ENCODE measurements at regions not wholly inside any gene's neighbourhood (a gene's known extent, or its start where the extent isn't known, plus 50 kb on each side); places are given as distances from the start of the nearest gene placed in this dataset.

GRCh38 chr2:59532808-59533207 is 1020.6 kb downstream of the BCL11A start:
- DNase-seq, result no peak

- no peak for DNase-seq
These were observed 1023.2 kb downstream of the BCL11A start for GRCh38 chr2:59530258-59530657.

GRCh38 chr2:59529726-59530125 is 1023.7 kb downstream of the BCL11A start:
- no peak for DNase-seq

GRCh38 chr2:59528525-59528924 is 1024.9 kb downstream of the BCL11A start:
- peak; percentile 28 for DNase-seq

DNA sequence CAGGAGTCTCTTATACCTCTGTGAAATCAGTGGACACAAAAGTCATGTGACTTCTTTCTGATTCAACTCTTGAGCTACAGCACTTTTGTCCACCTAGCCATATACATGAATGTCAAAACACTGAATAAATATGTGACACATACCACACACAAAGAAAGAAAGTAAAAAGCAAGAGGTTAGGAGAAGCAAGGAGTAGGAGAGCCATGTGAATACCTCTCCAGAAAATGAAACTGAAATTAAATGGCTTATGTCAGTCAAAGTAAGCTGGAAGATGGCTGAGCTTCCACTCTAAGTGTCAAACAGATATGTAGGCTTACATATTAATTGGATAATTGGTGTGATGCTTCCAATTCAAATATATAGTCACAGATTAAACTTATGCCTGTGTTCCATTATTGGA is 1050.5 kb downstream of the BCL11A start:
- DNase-seq, result no peak

- DNase-seq, result no peak
These were observed 1062.5 kb downstream of the BCL11A start for GRCh38 chr2:59490994-59491393.

GRCh38 chr2:59490192-59490591 is 1063.3 kb downstream of the BCL11A start:
- DNase-seq, result no peak

- no peak for DNase-seq
These were observed 1068.8 kb downstream of the BCL11A start for GRCh38 chr2:59484673-59485072.

- no peak for DNase-seq
These were observed 1090.0 kb downstream of the BCL11A start for GRCh38 chr2:59463426-59463825.

DNA sequence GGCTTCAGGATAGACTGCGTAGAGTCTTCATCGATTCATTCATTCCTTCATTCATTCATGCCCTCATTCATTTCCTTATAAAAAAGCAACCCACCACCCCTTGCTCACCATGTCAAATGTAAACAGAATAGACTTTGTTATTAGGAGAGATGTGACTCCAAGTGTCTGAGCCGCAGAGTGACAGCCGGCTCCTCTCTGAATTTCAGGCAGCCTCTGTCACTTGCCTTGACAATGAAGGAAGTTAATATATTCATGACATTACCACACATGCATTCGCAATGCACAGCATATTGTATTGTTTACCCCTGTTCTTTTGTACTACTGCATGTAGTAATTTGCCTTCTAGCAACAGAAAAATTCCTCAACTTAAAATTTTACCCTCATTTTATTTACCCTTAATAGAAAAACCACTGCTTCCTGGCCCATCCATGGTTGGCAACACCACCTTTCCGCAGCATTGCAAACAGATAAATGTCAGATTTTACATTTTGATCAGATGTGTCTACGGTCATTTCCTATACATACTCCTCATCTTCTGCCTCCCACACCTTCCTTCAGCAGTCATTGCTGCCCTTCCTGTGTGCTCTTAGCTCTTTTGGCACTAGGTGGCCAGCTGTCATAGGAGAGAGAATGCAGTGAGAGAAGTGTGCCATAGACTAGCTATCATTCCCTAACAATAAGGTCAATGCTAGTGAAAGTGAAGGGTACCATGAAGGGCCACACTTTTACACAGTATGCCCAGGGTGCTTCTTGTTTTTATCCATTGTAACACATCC is 1090.8 kb downstream of the BCL11A start:
- DNase-seq, result peak; percentile 4

- DNase-seq, result no peak
These were observed 1092.3 kb downstream of the BCL11A start for GRCh38 chr2:59461127-59461526.

- DNase-seq, result peak; percentile 5
These were observed 1094.7 kb downstream of the BCL11A start for GRCh38 chr2:59458800-59459199.

GRCh38 chr2:59456285-59456684 is 1097.2 kb downstream of the BCL11A start:
- no peak for DNase-seq

- peak; percentile 32 for DNase-seq
These were observed 1104.2 kb downstream of the BCL11A start for GRCh38 chr2:59449274-59449673.

- no peak for DNase-seq
These were observed 1113.0 kb downstream of the BCL11A start for GRCh38 chr2:59440491-59440890.

DNA sequence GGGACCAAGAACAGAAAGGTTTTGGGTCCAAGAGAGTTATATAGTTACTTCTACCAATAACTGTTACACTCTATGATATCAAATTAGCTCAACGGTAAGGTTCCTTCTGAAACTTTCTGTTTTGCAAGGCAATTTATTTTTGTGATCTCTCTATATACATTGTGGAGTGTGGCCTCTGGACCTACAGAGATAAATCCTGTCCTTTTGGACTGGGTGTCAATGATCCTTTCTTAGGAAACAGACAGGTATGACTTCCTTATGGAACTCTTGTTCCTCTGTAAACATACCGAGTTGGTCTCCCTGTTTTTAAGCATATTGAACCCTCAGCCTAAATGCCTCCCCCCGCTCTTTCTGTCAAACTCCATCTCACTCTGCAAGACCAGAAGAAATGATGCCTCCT is 1117.8 kb downstream of the BCL11A start:
- DNase-seq, result no peak

DNA sequence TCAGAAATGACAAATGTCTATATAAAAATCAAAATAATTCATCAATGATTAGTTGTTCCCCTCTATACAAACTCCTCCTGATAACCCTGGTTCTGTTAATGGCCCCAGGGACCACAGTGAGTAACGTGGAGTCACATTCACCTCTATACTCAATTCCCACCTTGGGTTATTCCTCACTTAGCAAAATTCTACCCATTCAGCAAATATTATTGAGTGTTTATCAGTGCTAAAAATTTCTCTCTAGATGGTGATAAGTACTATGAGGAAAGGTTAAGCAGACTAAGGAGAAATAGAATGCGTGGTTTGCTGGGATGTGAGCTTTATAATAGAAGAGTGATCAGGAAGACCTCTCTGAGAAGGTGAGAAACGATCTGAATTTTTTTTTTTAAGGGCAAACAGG is 1124.5 kb downstream of the BCL11A start:
- no peak for DNase-seq

DNA sequence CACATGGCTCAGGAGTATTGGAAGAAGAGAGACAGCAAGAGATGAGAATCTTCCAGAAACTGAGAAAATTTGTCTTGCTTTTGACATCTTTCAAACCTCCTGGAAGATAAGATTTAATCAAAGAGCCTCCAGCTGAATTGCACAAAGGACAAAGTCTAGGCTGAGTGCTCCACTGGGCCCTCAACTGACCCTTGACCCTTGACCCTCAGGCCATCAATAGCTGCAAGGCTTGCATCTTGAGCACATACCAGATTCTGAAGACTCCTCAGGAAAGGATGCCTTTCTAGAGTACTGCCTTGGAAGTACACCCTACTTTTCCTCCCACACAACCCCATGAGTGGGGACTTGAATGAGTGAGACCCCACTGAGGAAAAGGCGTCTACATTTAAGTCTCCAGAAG is 1125.5 kb downstream of the BCL11A start:
- no peak for DNase-seq

- DNase-seq, result no peak
These were observed 1128.2 kb downstream of the BCL11A start for GRCh38 chr2:59425247-59425646.

DNA sequence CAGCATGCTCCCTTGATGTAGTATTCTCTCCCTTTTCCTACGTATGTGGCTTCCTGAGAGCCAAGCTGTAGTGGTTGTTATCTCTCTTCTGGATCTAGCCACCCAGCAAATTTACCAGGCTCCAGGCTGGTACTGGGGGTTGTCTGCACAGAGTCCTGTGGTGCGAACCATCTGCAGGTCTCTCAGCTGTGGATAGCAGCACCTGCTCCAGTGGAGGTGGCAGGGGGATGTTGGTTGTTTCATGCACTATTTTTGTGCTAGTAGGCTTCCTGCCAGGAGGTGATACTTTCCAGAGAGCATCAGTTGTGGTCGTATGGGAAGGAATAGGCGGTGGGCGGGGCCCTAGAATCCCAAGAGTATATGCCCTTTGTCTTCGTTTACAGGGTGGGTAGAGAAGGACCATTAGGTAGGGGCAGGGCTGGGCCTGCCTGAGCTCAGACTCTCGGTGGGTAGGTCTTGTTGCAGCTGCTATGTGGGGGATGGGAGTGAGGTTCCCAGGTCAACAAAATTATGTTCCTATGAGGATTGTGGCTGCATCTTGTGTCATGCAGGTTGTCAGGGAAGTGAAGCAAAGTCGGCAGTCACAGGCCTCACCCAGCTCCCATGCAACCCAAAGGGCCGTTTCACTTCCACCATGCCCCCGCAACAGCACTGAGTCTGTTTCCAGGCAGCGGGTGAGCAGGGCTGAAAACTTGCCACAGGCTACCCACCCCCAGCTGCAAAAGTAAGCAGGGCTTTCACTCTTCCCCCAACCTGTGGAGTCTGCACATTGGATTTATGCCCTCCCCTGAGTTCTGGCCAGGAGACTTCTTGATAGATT is 1139.5 kb downstream of the BCL11A start:
- no peak for DNase-seq

GRCh38 chr2:59399126-59399525 is 1154.3 kb downstream of the BCL11A start:
- DNase-seq, result no peak

DNA sequence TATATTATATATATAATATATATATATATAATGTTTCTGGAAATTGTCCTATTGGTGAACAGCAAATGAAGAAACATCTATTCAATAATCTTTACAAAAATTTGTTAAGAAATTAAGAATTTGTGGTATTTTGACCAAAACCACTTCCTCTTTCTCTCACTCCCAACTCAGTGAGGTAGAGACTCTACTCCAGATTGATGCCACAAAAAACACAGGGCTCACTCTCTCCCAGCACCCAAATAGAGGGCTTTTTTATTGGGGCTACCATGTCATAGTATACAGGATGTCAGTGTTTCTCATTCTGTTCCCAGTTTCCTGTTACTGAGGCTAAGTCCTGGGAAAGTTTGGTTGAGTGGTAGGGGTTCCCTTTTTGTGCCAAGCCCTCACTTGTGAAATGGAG is 1155.4 kb downstream of the BCL11A start:
- peak; percentile 61 for DNase-seq

- DNase-seq, result no peak
These were observed 1154.0 kb upstream of the FANCL start for GRCh38 chr2:59395119-59395518.

GRCh38 chr2:59391896-59392295 is 1150.8 kb upstream of the FANCL start:
- no peak for DNase-seq

Data from hematopoietic multipotent progenitor cell treated with erythropoietin and hydrocortisone succinate and interleukin-3 and kit ligand, for 4 days (in vitro differentiated cells).